Left lung (tissue), 4 donors: ENCODE measurements at regions not wholly inside any gene's neighbourhood (a gene's known extent, or its start where the extent isn't known, plus 50 kb on each side); places are given as distances from the start of the nearest gene placed in this dataset.
"Not testable (repeated sequence)": the region's sequence is repeated elsewhere in the genome, so short reads cannot be mapped to it uniquely, and the experiment has no call there.

Experiments used
- ATAC-seq: fragments of 200-7000 bp; cut with Tn5 transposase; one replicate; pipeline ENCODE4 v1.9.1; 2020; ENCODE audit warnings: moderate library complexity
- DNase-seq, 4 donors: peaks; one replicate each; pipeline ENCODE4 v3.0.0-alpha.2; 2013 to 2020
- H3K27ac ChIP-seq, 2 donors: fragments of 200-600 bp; sonication (generic) in 1 of 2; one replicate each; pipeline versions ENCODE4 v1.5.0 to v1.8.0; 2020 to 2021
- H3K27me3 ChIP-seq, 2 donors: fragments of 200-600 bp; sonication (generic) in 1 of 2; one replicate each; pipeline versions ENCODE4 v1.5.0 to v1.8.0; 2020 to 2021
- H3K36me3 ChIP-seq, 2 donors: fragments of 200-600 bp; sonication (generic) in 1 of 2; one replicate each; pipeline versions ENCODE4 v1.5.0 to v1.8.0; 2020 to 2021
- H3K4me1 ChIP-seq, 2 donors: fragments of 200-600 bp; one replicate each; pipeline ENCODE4 v1.8.0; 2021
- H3K4me3 ChIP-seq, 2 donors: fragments of 200-600 bp; sonication (generic) in 1 of 2; one replicate each; pipeline versions ENCODE4 v1.5.0 to v1.8.0; 2020 to 2021; ENCODE audit warnings: mild to moderate bottlenecking in 1 of 2
- H3K9me3 ChIP-seq, 2 donors: fragments of 200-600 bp; sonication (generic) in 1 of 2; one replicate each; pipeline versions ENCODE4 v1.5.0 to v1.8.0; 2020 to 2021
- intact Hi-C, 2 donors: fragments of 100-400 bp; cut with DNase I; formaldehyde crosslinking; loops; one replicate each; pipeline versions ENCODE4 v1.11.2 to v1.14.2; 2022
- TF ChIP-seq, protein P1 (sequence below), 2 donors: fragments of 200-600 bp; sonication (generic) in 1 of 2; IDR thresholded peaks; one replicate each; pipeline versions ENCODE4 v1.5.0 to v1.8.0; 2021; ENCODE audit warnings: antibody characterized with exemption in 2 of 2
- donor health status: DM: no; HTN: yes; CAD: no.
- donor health status: DM: no; HTN: no; CAD: no.

DNA sequence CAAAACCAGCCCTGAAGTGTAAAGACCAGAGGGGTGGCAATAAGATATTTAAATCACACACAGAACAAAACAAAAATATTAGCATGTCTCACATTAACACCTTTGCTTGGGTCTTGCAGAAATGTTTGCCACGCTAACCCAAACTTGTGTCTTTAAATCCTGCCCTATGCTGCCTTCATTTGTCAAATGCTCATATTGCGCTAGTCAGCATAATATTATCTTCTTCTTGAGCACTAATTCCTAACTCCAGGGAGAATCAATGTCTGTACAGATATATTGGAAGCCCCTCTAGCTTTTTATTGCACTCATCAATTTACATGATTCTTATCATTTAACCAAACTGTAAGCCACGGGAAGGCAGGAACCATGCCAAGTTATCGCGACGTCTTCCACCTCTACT lies 614.8 kb upstream of the SOX9 start:
- Histone ChIP-seq H3K4me3 (no peak overlapping the region), H3K4me1 (no peaks in the 10 kb centered on the region), H3K27ac (no peak overlapping the region), H3K36me3 (no peaks in the 10 kb centered on the region), H3K27me3 (no peaks in the 10 kb centered on the region), H3K9me3 (peaks cover 0 to 4% of the 10 kb centered on the region in 2 donors)
- ATAC-seq (no peak), DNase-seq (no peak)
- TF ChIP-seq, protein P1, sequence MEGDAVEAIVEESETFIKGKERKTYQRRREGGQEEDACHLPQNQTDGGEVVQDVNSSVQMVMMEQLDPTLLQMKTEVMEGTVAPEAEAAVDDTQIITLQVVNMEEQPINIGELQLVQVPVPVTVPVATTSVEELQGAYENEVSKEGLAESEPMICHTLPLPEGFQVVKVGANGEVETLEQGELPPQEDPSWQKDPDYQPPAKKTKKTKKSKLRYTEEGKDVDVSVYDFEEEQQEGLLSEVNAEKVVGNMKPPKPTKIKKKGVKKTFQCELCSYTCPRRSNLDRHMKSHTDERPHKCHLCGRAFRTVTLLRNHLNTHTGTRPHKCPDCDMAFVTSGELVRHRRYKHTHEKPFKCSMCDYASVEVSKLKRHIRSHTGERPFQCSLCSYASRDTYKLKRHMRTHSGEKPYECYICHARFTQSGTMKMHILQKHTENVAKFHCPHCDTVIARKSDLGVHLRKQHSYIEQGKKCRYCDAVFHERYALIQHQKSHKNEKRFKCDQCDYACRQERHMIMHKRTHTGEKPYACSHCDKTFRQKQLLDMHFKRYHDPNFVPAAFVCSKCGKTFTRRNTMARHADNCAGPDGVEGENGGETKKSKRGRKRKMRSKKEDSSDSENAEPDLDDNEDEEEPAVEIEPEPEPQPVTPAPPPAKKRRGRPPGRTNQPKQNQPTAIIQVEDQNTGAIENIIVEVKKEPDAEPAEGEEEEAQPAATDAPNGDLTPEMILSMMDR (IDR thresholded peaks at IDR 0.05) = no peak
- intact Hi-C loops = no loop called here

DNA sequence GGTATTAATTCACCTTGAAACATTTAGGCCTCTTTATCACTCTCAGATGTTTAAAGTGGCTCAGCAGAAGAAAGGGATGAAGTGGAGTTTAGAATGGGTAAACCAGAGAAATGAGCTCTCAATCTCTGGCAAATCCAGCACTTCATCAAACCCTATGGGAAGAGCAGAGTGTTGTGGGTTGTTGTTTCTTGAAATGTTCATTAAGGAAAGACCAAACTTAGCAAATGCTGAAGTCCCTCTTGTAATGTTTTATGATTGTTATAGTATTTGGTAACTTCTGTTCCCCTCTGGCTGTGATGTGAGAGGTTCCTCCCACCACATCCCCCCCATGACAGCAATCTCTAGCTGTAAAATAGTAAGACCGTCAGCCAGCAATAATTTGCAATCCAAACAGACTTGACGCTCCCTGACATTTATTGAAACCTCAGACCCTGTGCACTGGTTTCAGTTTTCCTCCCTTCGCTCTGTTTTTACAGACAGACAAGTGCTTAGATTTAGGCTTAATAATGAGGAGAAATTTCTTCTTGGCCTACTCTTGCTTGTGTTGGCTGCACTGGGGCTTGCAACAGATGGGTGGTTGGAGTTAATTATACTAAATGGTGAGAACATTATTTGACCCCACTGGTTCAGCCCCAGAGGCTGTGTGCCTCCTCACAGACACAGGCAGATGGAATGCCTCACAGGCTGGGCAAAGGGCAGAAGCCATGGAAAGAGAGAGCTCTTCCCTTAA lies 609.4 kb upstream of the SOX9 start:
- Histone ChIP-seq H3K4me1 (no peaks in the 10 kb centered on the region), H3K27me3 (no peaks in the 10 kb centered on the region), H3K9me3 (peaks cover 0 to 4% of the 10 kb centered on the region in 2 donors), H3K36me3 (no peaks in the 10 kb centered on the region), H3K4me3 (no peak overlapping the region), H3K27ac (no peak overlapping the region)
- intact Hi-C loops = no loop called here
- DNase-seq (no peak), ATAC-seq (no peak)
- TF ChIP-seq, protein P1 (IDR thresholded peaks at IDR 0.05) = no peak

DNA sequence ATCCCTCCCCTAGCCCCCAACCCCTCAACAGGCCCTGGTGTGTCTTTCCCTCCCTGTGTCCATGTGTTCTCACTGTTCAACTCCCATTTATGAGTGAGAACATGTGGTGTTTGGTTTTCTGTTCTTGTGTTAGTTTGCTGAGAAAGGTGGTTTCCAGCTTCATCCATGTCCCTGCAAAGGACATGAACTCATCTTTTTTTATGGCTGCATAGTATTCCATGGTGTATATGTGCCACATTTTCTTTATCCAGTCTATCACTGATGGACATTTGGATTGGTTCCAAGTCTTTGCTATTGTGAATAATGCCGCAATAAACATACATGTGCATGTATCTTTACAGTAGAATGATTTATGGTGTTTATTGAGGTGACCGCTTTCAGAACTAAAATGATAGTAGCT lies 607.1 kb upstream of the SOX9 start:
- H3K9me3 ChIP-seq, intact Hi-C loops: not testable (repeated sequence)

DNA sequence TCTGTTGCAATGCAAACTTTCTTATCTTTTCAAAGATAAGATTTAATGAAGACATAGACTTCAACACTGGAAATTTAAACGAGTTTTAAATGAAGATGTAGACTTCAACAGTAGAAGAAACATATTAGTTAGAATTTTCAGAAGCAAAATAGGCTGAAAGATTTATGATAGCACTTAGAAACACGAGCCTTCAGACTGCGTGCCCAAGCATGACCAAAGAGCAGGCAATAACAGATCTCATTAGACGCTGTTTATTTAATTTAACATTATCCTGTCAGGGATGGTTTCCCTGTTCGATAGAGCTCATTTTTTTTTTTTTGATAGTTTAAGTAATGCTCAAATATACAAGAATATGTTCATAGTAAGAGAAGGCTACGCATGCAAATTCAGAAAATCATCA lies 604.7 kb upstream of the SOX9 start:
- no peak for DNase-seq
- H3K4me1 ChIP-seq = no peaks in the 10 kb centered on the region
- H3K9me3 ChIP-seq = no peaks in the 10 kb centered on the region
- no peak overlapping the region for H3K4me3 ChIP-seq
- H3K27ac ChIP-seq = no peak overlapping the region
- no peak for ATAC-seq
- intact Hi-C loops = no loop called here
- H3K27me3 ChIP-seq = no peaks in the 10 kb centered on the region
- H3K36me3 ChIP-seq = no peaks in the 10 kb centered on the region
- TF ChIP-seq, protein P1 (IDR thresholded peaks at IDR 0.05) = no peak

More for the DNA sequence above, 607.1 kb upstream of the SOX9 start:
- not testable (repeated sequence) for H3K4me1 ChIP-seq, H3K36me3 ChIP-seq, H3K27me3 ChIP-seq, H3K4me3 ChIP-seq, ATAC-seq, H3K27ac ChIP-seq, DNase-seq

DNA sequence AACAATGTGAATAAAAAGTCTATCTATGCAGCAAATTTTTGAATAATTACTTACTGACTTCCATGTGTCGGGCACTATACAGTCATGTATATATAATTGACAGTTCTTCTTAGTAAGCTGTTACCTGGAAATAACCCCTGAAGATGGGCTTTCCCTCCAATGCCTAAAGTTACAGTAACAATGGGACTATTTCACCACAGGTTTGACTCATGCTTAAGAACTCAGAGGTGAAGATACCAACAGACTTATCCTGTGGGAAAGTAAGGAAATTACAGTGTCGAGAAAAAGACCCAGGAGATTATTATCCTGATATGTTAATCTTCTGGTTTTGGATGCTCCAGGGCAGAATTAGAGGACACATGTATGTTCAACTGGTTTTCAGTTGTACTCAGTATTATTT lies 601.5 kb upstream of the SOX9 start:
- no peaks in the 10 kb centered on the region for H3K9me3 ChIP-seq

More for the DNA sequence above, 601.5 kb upstream of the SOX9 start:
- intact Hi-C loops = no loop called here
- no peak overlapping the region for H3K4me3 ChIP-seq
- TF ChIP-seq, protein P1 (IDR thresholded peaks at IDR 0.05) = no peak
- ATAC-seq (no peak), DNase-seq (no peak)
- H3K36me3 ChIP-seq = no peaks in the 10 kb centered on the region
- no peaks in the 10 kb centered on the region for H3K27me3 ChIP-seq
- no peaks in the 10 kb centered on the region for H3K4me1 ChIP-seq
- H3K27ac ChIP-seq = no peak overlapping the region
